VCaP (cell line): ENCODE measurements at regions not wholly inside any gene's neighbourhood (a gene's known extent, or its start where the extent isn't known, plus 50 kb on each side); places are given as distances from the start of the nearest gene placed in this dataset.
A peak's percentile ranks its signal among the peaks of the same experiment; 100 is the strongest.

ENCODE experiments used
- H3K27ac ChIP-seq: fragments of 450-650 bp; 2 replicates; pipeline ENCODE4 v1.5.1; 2017
- CTCF ChIP-seq: fragments of 450-650 bp; conservative IDR thresholded peaks from 2 replicates; pipeline ENCODE4 v1.5.1; 2017; ENCODE audit warnings: mild to moderate bottlenecking, moderate library complexity

- TF ChIP-seq CTCF, result no peak
- peak overlapping the region; percentile 4; the same call in 1 of the 2 replicates for H3K27ac ChIP-seq
Observed at GRCh38 chr2:195057001-195057400, 600.0 kb upstream of the SLC39A10 start.

- no peak overlapping the region for H3K27ac ChIP-seq
- no peak for TF ChIP-seq CTCF
Observed at GRCh38 chr2:195055996-195056395, 601.0 kb upstream of the SLC39A10 start.

- TF ChIP-seq CTCF, result no peak
Observed at GRCh38 chr2:195051401-195051800, 605.6 kb upstream of the SLC39A10 start.

GRCh38 chr2:195049372-195050031, 607.5 kb upstream of the SLC39A10 start:
- H3K27ac ChIP-seq, result no peak overlapping the region
- TF ChIP-seq CTCF, result no peak

More at GRCh38 chr2:195051401-195051800, 605.6 kb upstream of the SLC39A10 start:
- no peak overlapping the region for H3K27ac ChIP-seq

- TF ChIP-seq CTCF, result no peak
- no peak overlapping the region for H3K27ac ChIP-seq
Observed at GRCh38 chr2:195047955-195048354, 609.1 kb upstream of the SLC39A10 start.

GRCh38 chr2:195044801-195045200, 612.2 kb upstream of the SLC39A10 start:
- no peak overlapping the region for H3K27ac ChIP-seq
- TF ChIP-seq CTCF, result no peak

GRCh38 chr2:195038153-195038552, 618.9 kb upstream of the SLC39A10 start:
- peak overlapping the region; percentile 70 for H3K27ac ChIP-seq
- TF ChIP-seq CTCF, result no peak
